ENCODE measurements at regions not wholly inside any gene's neighbourhood (a gene's known extent, or its start where the extent isn't known, plus 50 kb on each side); places are given as distances from the start of the nearest gene placed in this dataset.

DNA sequence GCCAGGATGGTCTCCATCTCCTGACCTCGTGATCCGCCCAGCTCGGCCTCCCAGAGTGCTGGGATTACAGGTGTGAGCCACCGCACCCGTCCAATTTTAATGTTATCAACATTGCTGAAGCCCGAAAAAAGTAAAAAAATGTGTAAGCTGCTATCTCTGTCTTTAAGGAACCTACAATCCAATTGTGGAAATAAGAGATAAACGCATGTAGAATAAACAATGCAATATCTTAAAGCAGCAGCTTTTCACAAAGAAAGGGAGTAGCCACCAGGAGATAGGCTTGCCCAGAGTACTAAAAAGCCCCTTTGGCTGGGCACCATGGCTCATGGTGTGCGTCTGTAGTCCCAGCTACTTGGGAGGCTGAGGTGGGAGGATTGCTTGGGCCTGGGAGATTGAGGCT lies 282.9 kb upstream of the LYZL1 start:
- H3K27ac ChIP-seq = no peak overlapping the region
- no peak for TF ChIP-seq POLR2A (IDR thresholded peaks at IDR 0.05)
- TF ChIP-seq, protein P1, sequence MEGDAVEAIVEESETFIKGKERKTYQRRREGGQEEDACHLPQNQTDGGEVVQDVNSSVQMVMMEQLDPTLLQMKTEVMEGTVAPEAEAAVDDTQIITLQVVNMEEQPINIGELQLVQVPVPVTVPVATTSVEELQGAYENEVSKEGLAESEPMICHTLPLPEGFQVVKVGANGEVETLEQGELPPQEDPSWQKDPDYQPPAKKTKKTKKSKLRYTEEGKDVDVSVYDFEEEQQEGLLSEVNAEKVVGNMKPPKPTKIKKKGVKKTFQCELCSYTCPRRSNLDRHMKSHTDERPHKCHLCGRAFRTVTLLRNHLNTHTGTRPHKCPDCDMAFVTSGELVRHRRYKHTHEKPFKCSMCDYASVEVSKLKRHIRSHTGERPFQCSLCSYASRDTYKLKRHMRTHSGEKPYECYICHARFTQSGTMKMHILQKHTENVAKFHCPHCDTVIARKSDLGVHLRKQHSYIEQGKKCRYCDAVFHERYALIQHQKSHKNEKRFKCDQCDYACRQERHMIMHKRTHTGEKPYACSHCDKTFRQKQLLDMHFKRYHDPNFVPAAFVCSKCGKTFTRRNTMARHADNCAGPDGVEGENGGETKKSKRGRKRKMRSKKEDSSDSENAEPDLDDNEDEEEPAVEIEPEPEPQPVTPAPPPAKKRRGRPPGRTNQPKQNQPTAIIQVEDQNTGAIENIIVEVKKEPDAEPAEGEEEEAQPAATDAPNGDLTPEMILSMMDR (IDR thresholded peaks at IDR 0.05) = no peak
- DNase-seq = no peak
- intact Hi-C loops (cut with DNase I) = no loop called here
- peaks cover 0 to 7% (median 0%) of the 10 kb centered on the region in 4 donors for H3K27me3 ChIP-seq
- H3K4me3 ChIP-seq = no peak overlapping the region
- H3K4me1 ChIP-seq = no peaks in the 10 kb centered on the region
- no peaks in the 10 kb centered on the region for H3K9me3 ChIP-seq
- 61 to 81% methylated on average over 4 to 8 of the region's 8 CpGs for WGBS, 2 donors
- H3K36me3 ChIP-seq = no peaks in the 10 kb centered on the region

GRCh38 chr10:29007370-29007747 lies 281.5 kb upstream of the LYZL1 start:
- intact Hi-C loops (cut with DNase I) = no loop called here
- Histone ChIP-seq H3K27ac (no peak overlapping the region), H3K27me3 (peaks cover 0 to 7% (median 0%) of the 10 kb centered on the region in 4 donors), H3K4me1 (no peaks in the 10 kb centered on the region), H3K9me3 (no peaks in the 10 kb centered on the region), H3K36me3 (no peaks in the 10 kb centered on the region), H3K4me3 (no peak overlapping the region)
- no peak for DNase-seq
- WGBS, 2 donors = 95% methylated on average over 9 of the region's 9 CpGs
- no peak for TF ChIP-seq POLR2A (IDR thresholded peaks at IDR 0.05)
- TF ChIP-seq, protein P1 (IDR thresholded peaks at IDR 0.05) = no peak

DNA sequence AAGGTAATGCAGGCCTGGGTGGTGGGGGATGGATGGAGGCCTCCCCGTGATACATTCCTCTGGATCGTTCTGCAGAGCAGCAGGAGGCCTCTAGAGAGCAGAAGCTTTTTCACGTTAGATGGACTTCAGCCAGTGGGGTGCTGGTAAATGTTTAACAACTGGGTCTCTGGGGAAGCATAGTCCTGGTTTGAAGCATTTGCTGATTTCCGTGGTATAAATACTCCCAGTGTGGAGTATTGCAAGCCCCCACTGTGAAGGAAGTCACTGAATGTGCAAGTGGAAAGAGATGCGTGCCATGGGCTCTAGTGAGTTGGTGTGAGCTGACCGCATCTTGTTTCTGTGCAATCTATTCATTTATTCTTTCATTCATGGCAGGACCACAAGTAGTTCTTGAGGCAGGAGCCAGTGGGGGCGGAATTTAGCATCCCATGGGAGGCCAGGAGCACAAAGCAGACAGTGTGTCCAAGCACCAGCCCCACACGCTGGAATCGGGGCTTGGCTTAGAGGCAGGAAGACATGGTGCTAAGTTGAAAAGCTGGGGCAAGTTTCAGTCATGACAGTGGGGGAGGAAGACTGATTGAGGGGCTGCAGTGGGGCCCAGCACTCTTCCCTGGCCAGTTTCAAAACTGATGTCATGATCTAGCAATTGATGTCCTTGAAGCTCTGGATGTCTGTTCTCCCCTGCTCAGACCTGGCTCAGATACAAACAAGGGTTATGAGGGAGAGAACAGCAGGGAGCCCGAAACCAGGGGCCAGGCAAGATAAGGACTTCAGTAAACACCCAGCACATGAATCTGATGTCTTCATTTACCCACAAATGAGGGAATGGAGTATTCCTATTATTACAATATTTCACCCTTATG lies 280.9 kb upstream of the LYZL1 start:
- intact Hi-C loops (cut with DNase I) = no loop called here

DNA sequence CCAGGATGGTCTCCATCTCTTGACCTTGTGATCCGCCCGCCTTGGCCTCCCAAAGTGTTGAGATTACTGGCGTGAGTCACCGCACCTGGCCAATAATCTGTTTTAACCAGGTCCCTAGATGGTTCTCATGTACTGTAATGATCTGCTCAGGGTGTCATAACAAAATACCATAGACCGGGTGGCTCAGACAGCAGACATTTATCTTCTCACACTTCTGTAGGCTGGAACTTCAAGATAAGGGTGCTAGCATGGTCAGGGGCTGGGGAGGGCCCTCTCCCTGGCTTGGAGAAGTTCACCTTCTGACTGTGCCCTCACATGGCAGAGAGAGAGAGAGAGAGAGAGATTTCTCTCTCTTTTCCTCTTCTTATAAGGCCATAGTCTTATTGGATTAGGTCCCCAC lies 279.4 kb upstream of the LYZL1 start:
- intact Hi-C loops (cut with DNase I) = no loop called here
- Histone ChIP-seq H3K27ac (no peak overlapping the region), H3K4me1 (no peaks in the 10 kb centered on the region), H3K27me3 (peaks cover 0 to 12% (median 0%) of the 10 kb centered on the region in 4 donors), H3K4me3 (no peak overlapping the region), H3K9me3 (no peaks in the 10 kb centered on the region), H3K36me3 (no peaks in the 10 kb centered on the region)
- DNase-seq = no peak
- WGBS, 2 donors = 80 to 93% methylated on average over 5 of the region's 5 CpGs
- TF ChIP-seq POLR2A (IDR thresholded peaks at IDR 0.05) = no peak
- TF ChIP-seq, protein P1 (IDR thresholded peaks at IDR 0.05) = no peak

More for the DNA sequence above, 280.9 kb upstream of the LYZL1 start:
- no peaks in the 10 kb centered on the region for H3K4me1 ChIP-seq
- TF ChIP-seq, protein P1 (IDR thresholded peaks at IDR 0.05) = no peak
- no peak for TF ChIP-seq POLR2A (IDR thresholded peaks at IDR 0.05)
- no peak overlapping the region for H3K4me3 ChIP-seq
- H3K9me3 ChIP-seq = no peaks in the 10 kb centered on the region
- peaks cover 0 to 7% (median 0%) of the 10 kb centered on the region in 4 donors for H3K27me3 ChIP-seq
- no peak overlapping the region for H3K27ac ChIP-seq
- WGBS, 2 donors = 65 to 69% methylated on average over 8 to 10 of the region's 10 CpGs
- H3K36me3 ChIP-seq = no peaks in the 10 kb centered on the region
- DNase-seq = no peak

DNA sequence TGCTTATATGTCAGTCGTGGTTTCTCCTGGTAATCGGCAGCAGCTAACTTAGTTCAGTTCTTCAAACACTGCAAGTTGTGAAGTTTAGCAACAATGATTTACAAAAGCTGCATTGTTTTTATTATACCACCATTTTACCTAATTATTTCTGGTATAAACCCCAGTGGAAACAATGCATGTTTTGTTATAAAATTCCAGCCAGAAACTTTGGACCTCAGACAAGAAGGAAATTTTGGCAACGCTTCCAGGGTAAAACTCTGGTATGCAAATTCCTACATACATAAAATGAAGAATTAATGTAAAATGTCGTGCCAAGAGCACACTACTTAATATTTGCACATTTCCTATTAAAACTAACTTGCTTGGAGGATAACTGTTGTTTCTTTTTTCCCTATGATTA lies 277.4 kb upstream of the LYZL1 start:
- H3K27ac ChIP-seq = no peak overlapping the region
- H3K9me3 ChIP-seq = no peaks in the 10 kb centered on the region
- peaks cover 0 to 18% (median 0%) of the 10 kb centered on the region in 4 donors for H3K27me3 ChIP-seq
- TF ChIP-seq, protein P1 (IDR thresholded peaks at IDR 0.05) = no peak
- no peak for TF ChIP-seq POLR2A (IDR thresholded peaks at IDR 0.05)
- H3K4me3 ChIP-seq = no peak overlapping the region
- WGBS, 2 donors = 38 to 48% methylated on average over 4 of the region's 4 CpGs
- intact Hi-C loops (cut with DNase I) = no loop called here
- no peak for DNase-seq
- H3K4me1 ChIP-seq = no peaks in the 10 kb centered on the region
- no peaks in the 10 kb centered on the region for H3K36me3 ChIP-seq

Data from esophagus squamous epithelium (tissue), 5 donors.